ENCODE measurements at regions not wholly inside any gene's neighbourhood (a gene's known extent, or its start where the extent isn't known, plus 50 kb on each side); places are given as distances from the start of the nearest gene placed in this dataset.

- TF ChIP-seq CTCF (conservative IDR thresholded peaks at IDR 0.05; ENCODE audit: low read length) (no peak), EZH2phosphoT487 (IDR thresholded peaks at IDR 0.05; ENCODE audit: borderline replicate concordance, low read depth, low read length) (no peak)
Measured at GRCh38 chr5:93967923-93968322, 226.5 kb upstream of the POU5F2 start.
